Neuronal stem cell (in vitro differentiated cells): ENCODE measurements at regions not wholly inside any gene's neighbourhood (a gene's known extent, or its start where the extent isn't known, plus 50 kb on each side); places are given as distances from the start of the nearest gene placed in this dataset.

ENCODE experiments used
- DNase-seq: peaks from one replicate; pipeline ENCODE4 v3.0.0-alpha.2; 2013; ENCODE audit warnings: low spot score
- H2AFZ ChIP-seq: one replicate; pipeline ENCODE4 v1.6.1; 2013; ENCODE audit warnings: mild to moderate bottlenecking, low read length, inconsistent platforms
- H2AK5ac ChIP-seq: 2 replicates; pipeline ENCODE4 v1.6.1; 2013; ENCODE audit warnings: low read depth, mild to moderate bottlenecking, inconsistent platforms, low read length, moderate library complexity, mixed read lengths
- H2BK120ac ChIP-seq: 2 replicates; pipeline ENCODE4 v1.6.1; 2013; ENCODE audit warnings: low read depth, mild to moderate bottlenecking, inconsistent platforms, low read length, moderate library complexity, mixed read lengths
- H2BK12ac ChIP-seq: one replicate; pipeline ENCODE4 v1.6.1; 2013; ENCODE audit warnings: low read length, inconsistent platforms
- H2BK15ac ChIP-seq: 2 replicates; pipeline ENCODE4 v1.6.1; 2013; ENCODE audit warnings: mild to moderate bottlenecking, low read length, inconsistent platforms, mixed read lengths
- H2BK5ac ChIP-seq: one replicate; pipeline ENCODE4 v1.6.1; 2013; ENCODE audit warnings: inconsistent platforms, mild to moderate bottlenecking, low read length, moderate library complexity
- H3K14ac ChIP-seq: one replicate; pipeline ENCODE4 v1.6.1; 2013; ENCODE audit warnings: low read length, inconsistent platforms
- H3K18ac ChIP-seq: 2 replicates; pipeline ENCODE4 v1.6.1; 2013; ENCODE audit warnings: low read length, inconsistent platforms
- H3K23ac ChIP-seq: 2 replicates; pipeline ENCODE4 v1.6.1; 2013; ENCODE audit warnings: low read depth, mild to moderate bottlenecking, mixed read lengths, low read length, inconsistent platforms; ENCODE audit not compliant: poor library complexity
- H3K27ac ChIP-seq: replicated peaks from 3 replicates; pipeline ENCODE4 v1.5.1; 2013; ENCODE audit warnings: low read length, inconsistent platforms
- H3K27me3 ChIP-seq, 3 experiments: 2 replicates each; pipeline ENCODE4 v1.6.1; 2013; ENCODE audit warnings: low read length in 3 of 3, mild to moderate bottlenecking in 2 of 3, inconsistent platforms in 1 of 3, low read depth in 1 of 3, mixed read lengths in 1 of 3, moderate library complexity in 1 of 3; ENCODE audit not compliant: control insufficient read depth in 3 of 3, insufficient read depth in 3 of 3
- H3K36me3 ChIP-seq, 2 donors: replicated peaks in 1 of 2; 2 replicates each; pipeline ENCODE4 v1.6.1; 2013; ENCODE audit warnings: low read length in 2 of 2; ENCODE audit not compliant: control insufficient read depth in 2 of 2, insufficient read depth in 2 of 2
- H3K4ac ChIP-seq: 2 replicates; pipeline ENCODE4 v1.6.1; 2013; ENCODE audit warnings: inconsistent platforms, mild to moderate bottlenecking, low read length, moderate library complexity
- H3K4me1 ChIP-seq, 2 donors: 1 replicate in 1 of 2; 2 replicates in 1 of 2; pipeline ENCODE4 v1.6.1; 2013; ENCODE audit warnings: low read length in 2 of 2, low read depth in 1 of 2; ENCODE audit not compliant: control insufficient read depth in 2 of 2, insufficient read depth in 1 of 2
- H3K4me2 ChIP-seq: one replicate; pipeline ENCODE4 v1.6.1; 2013; ENCODE audit warnings: mild to moderate bottlenecking, low read length, inconsistent platforms; ENCODE audit not compliant: insufficient read depth, poor library complexity, severe bottlenecking
- H3K4me3 ChIP-seq, 2 donors: 2 replicates each; pipeline ENCODE4 v1.5.1; 2013; ENCODE audit warnings: low read length in 2 of 2, mild to moderate bottlenecking in 2 of 2, inconsistent platforms in 1 of 2, moderate library complexity in 1 of 2
- H3K79me1 ChIP-seq: one replicate; pipeline ENCODE4 v1.6.1; 2013; ENCODE audit warnings: low read depth, mild to moderate bottlenecking, inconsistent platforms, low read length, moderate library complexity
- H3K9ac ChIP-seq: one replicate; pipeline ENCODE4 v1.6.1; 2013; ENCODE audit warnings: mild to moderate bottlenecking, low read depth, low read length, inconsistent platforms; ENCODE audit not compliant: poor library complexity
- H3K9me3 ChIP-seq, 2 donors: replicated peaks in 1 of 2; 2 replicates each; pipeline versions ENCODE3 to v1.6.1; 2013; ENCODE audit warnings: low read length in 2 of 2, mild to moderate bottlenecking in 2 of 2, inconsistent platforms in 1 of 2, low read depth in 1 of 2, mixed read lengths in 1 of 2, moderate library complexity in 1 of 2; ENCODE audit not compliant: control insufficient read depth in 2 of 2, insufficient read depth in 1 of 2
- H4K8ac ChIP-seq: one replicate; pipeline ENCODE4 v1.6.1; 2013; ENCODE audit warnings: low read depth, mild to moderate bottlenecking, inconsistent platforms, low read length, moderate library complexity
- H4K91ac ChIP-seq: one replicate; pipeline ENCODE4 v1.6.1; 2013; ENCODE audit warnings: low read length, low read depth, mild to moderate bottlenecking, inconsistent platforms; ENCODE audit not compliant: poor library complexity
- WGBS, 2 donors: extraction: QIAGEN DNeasy Blood & Tissue Kit; methylation state at CpG; one replicate each; pipeline ENCODE4 v1.1.7; 2013; ENCODE audit warnings: missing lambda C conversion rate in 2 of 2, mixed read lengths in 1 of 2; ENCODE audit not compliant: insufficient read length in 2 of 2, insufficient replicate concordance in 1 of 2; ENCODE audit errors: extremely low coverage in 2 of 2; 5-methylcytosine and 5-hydroxymethylcytosine counted together

GRCh38 chr4:67167849-67168248 is 377.5 kb downstream of the CENPC start:
- H3K9ac ChIP-seq: no peak overlapping the region
- no peak overlapping the region for H3K23ac ChIP-seq
- no peak overlapping the region for H2BK12ac ChIP-seq
- no peak overlapping the region for H2AK5ac ChIP-seq
- H3K27ac ChIP-seq: no peak overlapping the region
- H2AFZ ChIP-seq: no peak overlapping the region
- no peak overlapping the region for H4K91ac ChIP-seq
- no peak overlapping the region for H2BK15ac ChIP-seq
- no peak for DNase-seq
- H3K9me3 ChIP-seq: no peaks in the 10 kb centered on the region
- H3K4me1 ChIP-seq: no peaks in the 10 kb centered on the region
- H3K4ac ChIP-seq: no peak overlapping the region
- WGBS, 2 donors: no CpG with 5 or more reads among the region's 3 CpGs
- H3K27me3 ChIP-seq: no peaks in the 10 kb centered on the region
- no peaks in the 10 kb centered on the region for H3K36me3 ChIP-seq
- H3K79me1 ChIP-seq: no peaks in the 10 kb centered on the region
- no peak overlapping the region for H3K18ac ChIP-seq
- H2BK5ac ChIP-seq: no peak overlapping the region
- H3K14ac ChIP-seq: no peak overlapping the region
- no peak overlapping the region for H2BK120ac ChIP-seq
- no peak overlapping the region for H4K8ac ChIP-seq
- H3K4me3 ChIP-seq: no peak overlapping the region
- no peak overlapping the region for H3K4me2 ChIP-seq

- Histone ChIP-seq H3K4ac (no peak overlapping the region), H3K23ac (no peak overlapping the region), H3K4me2 (no peak overlapping the region), H4K91ac (no peak overlapping the region), H2BK15ac (no peak overlapping the region), H3K9ac (no peak overlapping the region), H4K8ac (no peak overlapping the region), H2AK5ac (no peak overlapping the region), H3K79me1 (no peaks in the 10 kb centered on the region), H3K4me1 (peaks cover 0 to 2% of the 10 kb centered on the region in 2 donors), H3K36me3 (no peaks in the 10 kb centered on the region), H2BK12ac (no peak overlapping the region), H2AFZ (no peak overlapping the region), H3K27ac (no peak overlapping the region), H3K14ac (no peak overlapping the region), H3K18ac (no peak overlapping the region), H3K9me3 (no peaks in the 10 kb centered on the region), H2BK120ac (no peak overlapping the region), H3K4me3 (no peak overlapping the region), H2BK5ac (no peak overlapping the region), H3K27me3 (no peaks in the 10 kb centered on the region)
- no peak for DNase-seq
- WGBS, 2 donors: no CpG with 5 or more reads among the region's 2 CpGs
Measured at GRCh38 chr4:67162690-67163089, 382.6 kb downstream of the CENPC start.

GRCh38 chr4:67161311-67161710 is 384.0 kb downstream of the CENPC start:
- Histone ChIP-seq H2BK5ac (no peak overlapping the region), H3K9me3 (no peaks in the 10 kb centered on the region), H3K4me3 (no peak overlapping the region), H4K91ac (no peak overlapping the region), H3K9ac (no peak overlapping the region), H2BK12ac (no peak overlapping the region), H3K4me2 (no peak overlapping the region), H2AFZ (no peak overlapping the region), H3K14ac (no peak overlapping the region), H3K27ac (no peak overlapping the region), H2BK120ac (no peak overlapping the region), H3K23ac (no peak overlapping the region), H2AK5ac (no peak overlapping the region), H4K8ac (no peak overlapping the region), H3K4me1 (peaks cover 0 to 2% of the 10 kb centered on the region in 2 donors), H3K4ac (no peak overlapping the region), H3K18ac (no peak overlapping the region), H2BK15ac (no peak overlapping the region), H3K27me3 (no peaks in the 10 kb centered on the region), H3K79me1 (no peaks in the 10 kb centered on the region), H3K36me3 (no peaks in the 10 kb centered on the region)
- WGBS, 2 donors: no CpG with 5 or more reads among the region's 3 CpGs
- no peak for DNase-seq

GRCh38 chr4:67160394-67160793 is 384.9 kb downstream of the CENPC start:
- Histone ChIP-seq H2AFZ (no peak overlapping the region), H3K27ac (no peak overlapping the region), H2AK5ac (no peak overlapping the region), H3K4me1 (peaks cover 0 to 2% of the 10 kb centered on the region in 2 donors), H3K18ac (no peak overlapping the region), H4K91ac (no peak overlapping the region), H3K4me2 (no peak overlapping the region), H3K9me3 (no peaks in the 10 kb centered on the region), H3K23ac (no peak overlapping the region), H3K27me3 (no peaks in the 10 kb centered on the region), H3K4ac (no peak overlapping the region), H3K9ac (no peak overlapping the region), H3K79me1 (no peaks in the 10 kb centered on the region), H2BK15ac (no peak overlapping the region), H3K14ac (no peak overlapping the region), H3K36me3 (no peaks in the 10 kb centered on the region), H3K4me3 (no peak overlapping the region), H2BK12ac (no peak overlapping the region), H4K8ac (no peak overlapping the region), H2BK5ac (no peak overlapping the region), H2BK120ac (no peak overlapping the region)
- no peak for DNase-seq
- no CpG with 5 or more reads among the region's 3 CpGs for WGBS, 2 donors
